RWPE1 (cell line): ENCODE measurements at regions not wholly inside any gene's neighbourhood (a gene's known extent, or its start where the extent isn't known, plus 50 kb on each side); places are given as distances from the start of the nearest gene placed in this dataset.

Experiments used
- CTCF ChIA-PET: fragments of 350-600 bp; sonication (Branson Sonifier 250); formaldehyde crosslinking; extraction: SDS; loops from one replicate; lab custom pipeline; 2021; lab: Yijun Ruan, JAX
- POLR2A ChIA-PET: fragments of 400-600 bp; formaldehyde crosslinking; extraction: SDS; loops from one replicate; lab custom pipeline; 2020; ENCODE audit warnings: antibody characterized with exemption; ENCODE audit not compliant: low non-redundant PET; lab: Yijun Ruan, JAX
- DNase-seq: peaks from one replicate; pipeline ENCODE4 v3.0.0; 2012; ENCODE audit warnings: low spot score
- H3K27ac ChIP-seq: fragments of 450-650 bp; 2 replicates; pipeline ENCODE4 v1.5.1; 2017
- CTCF ChIP-seq: fragments of 450-650 bp; conservative IDR thresholded peaks from 2 replicates; pipeline ENCODE4 v1.5.1; 2017; ENCODE audit warnings: low read depth, mild to moderate bottlenecking

GRCh38 chr18:22507055-22507454 lies 89.3 kb upstream of the CTAGE1 start:
- DNase-seq = no peak
- H3K27ac ChIP-seq = no peak overlapping the region
- no peak for TF ChIP-seq CTCF
- ChIA-PET POLR2A (no interaction called here), CTCF (no interaction called here)

DNA sequence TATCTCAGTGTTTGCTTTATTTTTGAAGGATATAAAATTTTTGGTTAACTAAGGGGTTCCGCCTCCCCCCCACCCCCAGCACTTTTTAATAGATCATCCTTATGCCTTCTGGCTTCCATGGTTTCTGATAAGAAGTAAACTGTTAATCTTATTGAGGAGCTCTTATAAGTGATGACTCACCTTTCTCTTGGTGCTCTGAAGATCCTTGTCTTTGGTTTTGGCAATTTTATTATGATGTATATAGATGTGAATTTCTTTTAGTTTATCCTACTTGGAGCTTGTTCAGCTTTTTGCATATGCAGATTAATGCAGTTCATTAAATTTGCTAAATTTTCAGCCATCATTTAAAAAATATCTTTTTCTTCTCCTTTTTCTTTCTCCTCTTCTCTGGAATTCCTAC lies 91.7 kb upstream of the CTAGE1 start:
- CTCF ChIA-PET = no interaction called here
- POLR2A ChIA-PET = no interaction called here
- no peak for TF ChIP-seq CTCF
- no peak overlapping the region for H3K27ac ChIP-seq
- no peak for DNase-seq

DNA sequence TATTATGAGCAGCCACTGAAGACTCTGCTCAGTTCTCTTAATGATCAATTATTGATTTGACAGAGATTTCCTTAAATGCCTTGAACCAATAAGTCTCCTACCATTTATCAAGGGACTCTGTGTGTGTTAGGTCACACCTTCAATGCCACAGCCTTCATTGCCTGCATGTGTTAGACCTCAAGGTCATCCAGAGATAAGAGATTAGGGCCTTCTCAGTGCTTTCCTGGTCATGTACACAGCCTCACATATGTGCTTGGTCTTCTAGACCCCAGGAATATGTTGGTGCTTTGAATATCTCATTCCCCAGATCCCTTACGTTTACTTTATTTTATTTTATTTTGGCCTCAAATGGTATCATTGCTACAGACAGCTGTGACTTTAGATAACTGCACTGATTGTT lies 93.0 kb upstream of the CTAGE1 start:
- TF ChIP-seq CTCF = no peak
- CTCF ChIA-PET = no interaction called here
- POLR2A ChIA-PET = no interaction called here
- H3K27ac ChIP-seq = no peak overlapping the region
- no peak for DNase-seq

GRCh38 chr18:22513721-22514481 lies 96.2 kb upstream of the CTAGE1 start:
- H3K27ac ChIP-seq = no peak overlapping the region
- ChIA-PET CTCF (no interaction called here), POLR2A (no interaction called here)
- DNase-seq = no peak
- TF ChIP-seq CTCF = no peak

GRCh38 chr18:22514655-22515054 lies 96.9 kb upstream of the CTAGE1 start:
- TF ChIP-seq CTCF = no peak
- no peak for DNase-seq
- POLR2A ChIA-PET = no interaction called here
- no peak overlapping the region for H3K27ac ChIP-seq
- CTCF ChIA-PET = no interaction called here

GRCh38 chr18:22515250-22515649 lies 97.5 kb upstream of the CTAGE1 start:
- POLR2A ChIA-PET = no interaction called here
- TF ChIP-seq CTCF = no peak
- CTCF ChIA-PET = interaction anchor here (0.5 kb wide), 1 partner anchor 131 kb away, joined by 4 read pairs; no protein-coding TSS in a partner anchor
- no peak for DNase-seq
- no peak overlapping the region for H3K27ac ChIP-seq
